HG03280 (cell line): ENCODE measurements at regions not wholly inside any gene's neighbourhood (a gene's known extent, or its start where the extent isn't known, plus 50 kb on each side); places are given as distances from the start of the nearest gene placed in this dataset.
"Not testable (repeated sequence)": the region's sequence is repeated elsewhere in the genome, so short reads cannot be mapped to it uniquely, and the experiment has no call there.

Experiments
- ATAC-seq: cut with Tn5 transposase; IDR thresholded peaks from one replicate; pipeline ENCODE4 v1.9.1; 2021; ENCODE audit warnings: mild to moderate bottlenecking, moderate library complexity; ENCODE audit not compliant: unreplicated experiment

DNA sequence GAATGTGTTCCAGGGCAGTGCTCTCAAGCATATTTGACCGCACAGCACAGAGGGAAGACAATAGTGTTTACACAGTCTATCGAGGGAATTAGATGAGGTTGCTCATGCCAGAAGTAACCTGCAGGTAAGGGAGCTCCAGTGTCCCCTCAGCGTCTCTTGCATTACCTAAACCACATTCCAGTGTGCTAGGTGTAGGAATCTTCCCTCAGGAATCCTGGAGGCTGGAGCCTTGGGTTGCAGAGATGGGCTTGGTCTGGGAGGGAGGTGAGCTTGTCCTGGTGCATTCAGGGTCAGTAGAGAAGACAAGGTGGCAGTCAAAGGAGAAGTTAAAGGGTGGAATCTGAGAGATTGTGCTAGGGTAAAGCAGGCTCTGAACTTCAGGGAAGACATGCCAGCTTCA lies 56.3 kb downstream of the SOX14 start:
- ATAC-seq, result no peak

DNA sequence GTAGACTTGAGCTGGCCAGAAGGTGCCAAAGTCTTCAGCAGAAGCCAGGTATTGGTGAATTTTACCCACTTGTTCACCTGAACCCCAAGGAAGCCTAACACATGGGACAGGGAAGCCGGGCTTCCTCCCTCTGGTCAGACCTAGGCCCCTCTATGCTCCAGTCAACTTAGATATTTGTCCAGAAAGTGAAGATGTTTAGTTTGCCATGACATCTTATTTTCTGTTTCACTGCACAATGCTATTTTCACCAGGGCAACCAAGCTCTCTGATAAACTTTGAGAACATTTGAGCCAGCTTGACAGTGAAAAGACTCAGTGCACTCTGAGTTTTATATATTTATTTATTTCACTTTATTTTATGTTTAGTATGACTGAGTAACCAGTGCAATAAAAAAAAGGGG lies 71.0 kb downstream of the SOX14 start:
- ATAC-seq, result no peak

DNA sequence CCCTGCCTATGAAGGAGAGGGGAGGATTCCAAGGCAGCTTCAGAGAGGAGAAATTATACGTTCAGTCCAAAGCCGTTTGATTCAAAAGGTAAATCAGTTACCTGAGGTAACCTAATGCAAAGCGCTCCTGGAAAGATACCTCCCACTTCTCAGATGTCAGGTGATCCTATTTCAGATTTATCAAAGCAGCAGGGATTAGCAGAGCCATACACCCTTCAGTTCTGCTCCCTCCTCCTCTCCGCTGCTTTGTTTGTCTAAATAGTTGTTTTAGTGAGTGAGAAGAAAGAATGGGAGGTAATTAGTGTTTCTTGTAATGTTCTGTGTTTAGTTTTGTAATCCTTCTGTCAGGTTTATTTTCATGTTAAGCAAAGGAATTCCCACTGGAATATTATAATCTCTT lies 81.1 kb downstream of the SOX14 start:
- no peak for ATAC-seq

DNA sequence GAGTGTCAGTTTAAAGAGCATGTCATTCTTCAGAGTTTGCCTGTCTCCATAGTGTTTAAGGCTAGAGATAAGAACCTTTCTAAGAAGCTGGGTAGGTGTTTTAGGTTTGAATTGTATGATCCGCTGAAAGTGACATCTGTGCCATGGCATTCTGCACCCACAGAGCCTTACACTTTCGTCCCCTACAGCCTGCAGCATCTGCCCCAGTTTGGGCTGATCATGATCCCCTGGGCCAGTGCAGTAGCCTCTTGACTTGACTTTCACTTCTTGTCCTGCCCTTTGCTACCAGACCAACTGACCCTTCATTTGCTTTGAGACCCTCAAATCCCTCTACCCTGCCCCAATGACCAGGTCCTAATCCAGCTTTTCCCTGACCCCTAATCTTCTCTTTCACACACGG lies 81.6 kb downstream of the SOX14 start:
- no peak for ATAC-seq

DNA sequence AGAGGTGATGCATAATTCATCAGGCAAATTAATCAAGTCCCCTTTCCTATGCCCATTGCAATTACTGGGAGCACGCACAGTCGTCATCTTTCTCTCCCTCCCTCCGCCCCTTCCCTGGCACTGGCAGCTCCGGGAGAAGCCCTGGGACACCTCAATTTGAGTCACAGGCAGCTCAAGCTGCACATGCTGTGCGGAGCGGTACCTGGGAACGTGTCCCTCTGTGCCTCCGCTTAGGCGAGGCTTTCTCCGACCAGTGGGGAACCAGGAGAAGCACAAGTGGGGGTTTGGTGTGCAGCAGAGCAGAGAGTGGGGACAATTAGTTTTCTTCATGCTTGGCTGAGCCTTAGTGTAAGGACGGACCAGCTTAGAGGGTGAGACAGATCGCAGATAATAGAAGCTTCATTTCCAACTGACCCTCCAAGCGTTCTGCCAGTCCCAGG lies 88.3 kb downstream of the SOX14 start:
- no peak for ATAC-seq

DNA sequence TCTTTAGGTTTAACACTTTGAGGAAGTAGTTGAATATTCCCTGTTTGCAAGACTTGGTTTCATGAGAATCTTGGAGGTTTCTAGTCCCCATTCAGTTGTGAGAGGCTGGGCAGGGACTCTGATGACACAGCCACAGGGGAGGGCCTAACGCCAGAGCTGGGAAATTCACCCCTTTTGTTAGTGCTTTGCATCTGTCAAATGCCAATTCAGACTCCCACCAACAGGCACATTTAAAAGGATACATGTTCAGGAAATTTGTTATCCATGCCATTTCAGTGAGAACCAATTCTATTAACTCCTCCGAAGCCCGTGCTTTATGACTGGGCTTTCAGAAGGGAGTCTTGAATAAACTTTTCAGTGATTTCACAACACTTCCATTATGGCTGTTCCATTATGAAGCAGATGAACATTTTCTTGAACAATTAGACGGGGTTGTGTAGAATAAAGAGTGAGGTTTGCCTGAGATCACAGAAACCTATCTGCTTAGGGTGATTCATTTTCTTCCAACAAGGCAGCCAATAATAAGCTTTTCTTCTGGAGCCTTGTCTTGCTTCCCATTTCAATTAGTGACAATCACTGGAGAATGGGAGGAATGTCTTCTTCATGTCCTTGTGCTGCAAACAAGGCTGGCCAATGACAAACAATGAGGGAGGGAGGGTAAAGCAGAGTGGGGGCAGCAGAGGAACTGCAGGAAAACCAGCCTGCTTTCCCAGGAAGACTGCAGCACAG lies 90.6 kb downstream of the SOX14 start:
- ATAC-seq, result no peak

DNA sequence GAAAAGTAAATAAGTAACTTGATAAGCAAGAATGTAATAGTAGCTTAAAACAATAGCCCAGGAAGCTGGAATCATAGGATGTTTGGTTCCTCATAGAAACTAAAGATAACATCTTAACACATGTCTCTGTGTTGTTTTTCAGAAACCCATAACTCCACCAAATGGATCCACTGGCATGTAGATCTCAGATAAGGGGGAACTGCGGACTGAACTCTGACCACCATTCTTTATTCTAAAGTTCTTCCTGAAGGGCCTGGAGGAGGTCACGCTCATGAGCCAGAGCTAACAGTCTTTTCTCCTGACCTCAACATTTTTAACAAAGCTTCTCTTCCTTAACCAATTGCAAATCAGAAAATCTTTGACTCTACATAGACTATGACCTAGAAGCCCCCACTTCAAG lies 101.9 kb downstream of the SOX14 start:
- ATAC-seq, result no peak

DNA sequence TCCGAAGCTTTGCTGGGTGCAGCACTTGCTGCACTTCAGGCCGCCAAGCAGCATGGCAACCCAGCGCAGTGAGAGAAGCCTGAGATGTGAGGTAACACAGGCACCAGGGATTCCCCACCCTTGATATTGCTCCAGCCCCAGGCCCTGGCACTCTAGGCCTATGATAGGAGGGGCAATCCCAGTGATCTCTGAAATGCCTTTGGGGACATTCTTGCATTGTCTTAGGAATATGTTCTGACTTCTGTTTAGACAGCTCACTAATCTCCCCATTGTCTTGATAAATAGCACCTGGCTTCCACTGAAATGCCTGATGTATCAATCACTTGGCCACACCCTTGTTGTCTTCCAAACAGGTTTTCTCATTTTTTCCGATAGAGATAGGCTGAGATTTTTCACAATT lies 102.8 kb downstream of the SOX14 start:
- ATAC-seq, result no peak

DNA sequence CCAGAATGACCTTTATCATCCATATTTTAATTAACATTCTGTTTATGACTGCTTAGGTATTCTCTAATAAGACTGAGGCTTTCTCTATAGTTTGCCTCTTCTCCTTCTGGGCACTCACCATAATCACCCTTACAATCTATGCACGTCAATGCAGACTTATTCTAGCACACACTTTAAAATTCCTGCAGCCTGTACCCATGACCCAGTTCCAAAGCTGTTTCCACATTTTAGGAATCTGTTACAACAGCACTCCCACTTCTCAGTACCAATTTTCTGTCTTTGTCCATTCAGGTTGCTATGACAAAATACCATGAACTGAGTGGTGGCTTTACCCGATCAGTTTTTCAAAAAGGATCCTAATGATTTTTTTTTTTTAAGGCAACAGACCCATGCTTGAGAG lies 103.5 kb downstream of the SOX14 start:
- ATAC-seq, result no peak

DNA sequence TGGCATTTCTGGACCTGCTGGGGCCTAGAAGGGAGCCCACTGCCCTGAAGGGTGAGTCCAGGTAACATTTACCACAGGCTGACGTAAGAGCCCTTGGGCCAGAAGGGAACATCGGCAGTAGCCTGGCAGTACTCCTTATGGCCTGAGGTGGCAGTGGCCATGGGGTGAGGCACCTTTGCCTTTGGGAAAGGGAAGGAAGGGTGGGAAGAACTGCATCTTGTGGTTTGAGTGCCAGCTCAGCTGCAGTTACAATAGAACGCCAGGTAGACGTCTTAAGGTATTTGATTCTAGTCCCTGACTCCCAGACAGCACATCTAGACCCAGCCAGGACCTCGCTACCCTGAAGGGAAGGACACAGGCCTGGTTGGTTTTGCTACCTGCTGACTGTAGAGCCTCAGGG lies 104.9 kb downstream of the SOX14 start:
- no peak for ATAC-seq

DNA sequence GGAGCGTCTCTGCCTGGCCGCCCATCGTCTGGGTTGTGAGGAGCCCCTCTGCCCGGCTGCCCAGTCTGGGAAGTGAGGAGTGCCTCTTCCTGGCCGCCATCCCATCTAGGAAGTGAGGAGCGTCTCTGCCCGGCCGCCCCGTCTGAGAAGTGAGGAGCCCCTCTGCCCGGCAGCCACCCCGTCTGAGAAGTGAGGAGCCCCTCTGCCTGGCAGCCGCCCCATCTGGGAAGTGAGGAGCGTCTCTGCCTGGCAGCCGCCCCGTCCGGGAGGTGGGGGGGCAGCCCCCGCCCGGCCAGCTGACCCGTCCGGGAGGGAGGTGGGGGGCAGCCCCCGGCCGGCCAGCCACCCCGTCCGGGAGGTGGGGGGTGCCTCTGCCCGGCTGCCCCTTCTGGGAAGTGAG lies 108.5 kb downstream of the SOX14 start:
- ATAC-seq, result not testable (repeated sequence)

DNA sequence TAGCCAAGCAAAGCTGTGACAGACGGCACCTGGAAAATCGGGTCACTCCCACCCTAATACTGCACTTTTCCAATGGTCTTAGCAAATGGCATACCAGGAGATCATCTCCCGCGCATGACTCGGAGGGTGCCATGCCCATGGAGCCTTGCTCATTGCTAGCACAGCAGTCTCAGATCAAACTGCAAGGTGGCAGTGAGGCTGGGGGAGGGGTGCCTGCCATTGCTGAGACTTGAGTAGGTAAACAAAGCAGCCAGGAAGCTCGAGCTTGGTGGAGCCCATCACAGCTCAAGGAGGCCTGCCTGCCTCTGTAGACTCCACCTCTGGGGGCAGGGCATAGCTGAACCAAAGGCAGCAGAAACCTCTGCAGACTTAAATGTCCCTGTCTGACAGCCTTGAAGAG lies 113.1 kb upstream of the CLDN18 start:
- not testable (repeated sequence) for ATAC-seq

DNA sequence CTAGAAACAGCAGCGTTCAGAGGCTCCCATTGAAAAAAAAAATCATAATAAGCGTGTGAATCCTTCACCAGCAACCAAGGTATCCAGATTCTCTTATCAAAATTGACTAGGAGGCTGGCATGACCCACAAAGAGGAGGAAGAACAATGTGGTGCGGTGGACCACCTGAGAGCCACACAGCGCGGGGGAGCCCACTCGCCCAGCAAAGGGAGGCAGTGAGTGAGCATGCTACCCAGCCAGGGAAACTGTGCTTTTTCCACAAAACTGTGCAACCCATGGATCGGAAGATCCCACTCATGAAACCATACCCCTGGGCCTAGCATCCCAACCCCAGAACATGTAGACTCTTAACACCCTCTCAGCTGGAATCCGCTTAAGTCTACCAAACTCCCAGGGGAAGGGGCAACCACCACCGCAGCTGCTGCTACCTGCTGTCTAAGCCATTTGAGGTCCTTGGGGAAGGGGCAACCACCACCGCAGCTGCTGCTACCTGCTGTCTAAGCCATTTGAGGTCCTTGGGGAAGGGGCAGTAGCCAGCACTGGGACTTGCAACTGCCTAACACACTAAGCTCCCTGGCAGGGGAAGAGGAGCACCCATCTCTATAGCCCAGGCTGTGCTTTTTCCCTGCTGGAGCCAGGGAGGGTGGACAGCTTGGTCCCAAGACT lies 102.8 kb upstream of the CLDN18 start:
- ATAC-seq, result no peak

DNA sequence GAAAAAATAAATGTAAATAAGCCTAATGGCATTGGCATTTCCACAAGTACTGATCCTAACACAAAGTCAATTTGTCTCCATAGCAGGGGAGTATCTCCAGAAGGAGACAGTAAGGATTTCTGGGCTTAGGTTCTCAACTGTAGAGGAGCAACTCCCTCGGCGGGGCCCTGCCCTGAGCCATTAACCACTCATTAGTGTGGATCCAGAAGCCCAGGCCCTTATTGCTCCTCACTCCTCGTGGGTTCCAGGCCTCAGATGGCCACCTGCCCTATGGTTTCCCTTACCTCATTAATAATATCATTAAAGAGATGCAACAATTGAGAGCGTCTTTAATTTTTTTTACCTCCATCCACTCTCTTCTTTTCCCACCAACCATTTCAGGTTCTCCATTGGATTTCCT lies 85.3 kb upstream of the CLDN18 start:
- ATAC-seq, result no peak

DNA sequence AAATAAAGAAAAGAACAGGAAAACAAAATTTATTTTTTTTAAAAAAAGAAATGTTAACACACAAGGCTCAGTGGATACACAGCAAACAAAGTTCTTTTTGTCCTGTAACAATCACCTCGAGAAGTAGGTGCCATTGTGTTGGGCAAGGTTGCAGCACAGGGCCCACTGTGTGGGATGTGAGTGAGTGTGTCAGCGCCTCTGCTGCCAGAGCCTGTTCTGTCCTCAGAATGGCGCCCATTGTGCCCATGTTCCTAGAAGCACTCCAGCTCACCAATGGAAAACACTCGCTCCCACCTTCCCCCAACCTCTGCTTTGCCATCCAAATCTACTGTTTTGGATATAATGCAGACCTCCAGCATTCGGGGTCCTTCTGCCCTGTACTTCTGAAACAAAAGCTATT lies 84.9 kb upstream of the CLDN18 start:
- ATAC-seq, result no peak

DNA sequence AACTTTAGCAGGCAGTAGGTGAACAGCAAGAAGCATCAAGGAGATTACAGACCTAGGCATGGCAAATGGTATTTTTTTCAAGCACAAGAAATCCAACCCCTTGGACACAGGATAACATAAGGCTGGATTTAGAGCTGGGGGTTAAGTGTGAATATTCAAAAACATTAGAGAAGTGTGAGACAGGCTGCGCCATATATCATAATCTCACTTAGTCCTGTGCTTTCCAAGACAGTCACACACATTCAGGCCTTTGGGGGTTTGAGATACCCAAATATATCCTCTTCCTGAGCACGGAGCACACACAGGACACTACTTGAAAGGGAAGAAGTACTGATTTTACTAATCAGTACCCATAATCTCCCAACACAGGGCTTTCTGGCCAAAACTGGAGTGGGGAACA lies 83.0 kb upstream of the CLDN18 start:
- no peak for ATAC-seq

DNA sequence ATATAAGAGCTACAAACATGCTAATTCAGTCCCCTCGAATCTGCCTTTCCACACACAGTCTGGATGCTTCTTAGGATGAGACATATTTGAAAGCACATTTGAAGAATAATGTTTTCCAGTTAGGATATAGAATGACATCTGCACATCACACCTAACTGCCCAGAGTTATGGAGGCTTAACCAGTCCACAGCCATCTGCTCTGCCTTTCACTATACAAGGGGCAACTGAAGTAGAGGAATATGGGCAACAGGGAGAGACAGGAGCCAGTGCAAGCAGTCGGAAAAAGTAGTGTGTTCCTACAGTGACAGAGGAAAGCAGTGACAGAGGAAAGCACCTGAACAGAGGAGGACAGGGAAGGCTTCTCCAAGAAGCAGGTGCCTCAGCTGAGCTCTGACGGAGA lies 79.0 kb upstream of the CLDN18 start:
- ATAC-seq, result no peak

DNA sequence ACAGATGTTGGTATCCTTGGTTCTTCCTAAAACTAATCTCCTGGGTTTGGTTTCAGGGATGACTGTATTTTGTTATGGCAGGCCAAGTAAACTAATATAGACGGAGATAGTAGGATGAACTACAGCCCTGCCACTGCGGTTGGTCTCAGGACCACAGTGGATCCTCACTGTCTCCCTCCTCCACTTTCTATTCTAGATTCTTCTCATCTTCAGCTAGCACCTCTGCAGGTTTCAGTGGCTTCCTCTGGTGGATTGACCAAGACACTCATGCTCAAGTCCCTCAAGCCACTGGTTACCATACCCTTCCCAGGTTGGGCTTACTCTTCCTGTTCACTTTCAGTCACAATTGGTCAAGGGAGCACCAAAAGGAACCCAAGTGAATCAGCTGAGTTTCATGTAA lies 71.1 kb upstream of the CLDN18 start:
- no peak for ATAC-seq

DNA sequence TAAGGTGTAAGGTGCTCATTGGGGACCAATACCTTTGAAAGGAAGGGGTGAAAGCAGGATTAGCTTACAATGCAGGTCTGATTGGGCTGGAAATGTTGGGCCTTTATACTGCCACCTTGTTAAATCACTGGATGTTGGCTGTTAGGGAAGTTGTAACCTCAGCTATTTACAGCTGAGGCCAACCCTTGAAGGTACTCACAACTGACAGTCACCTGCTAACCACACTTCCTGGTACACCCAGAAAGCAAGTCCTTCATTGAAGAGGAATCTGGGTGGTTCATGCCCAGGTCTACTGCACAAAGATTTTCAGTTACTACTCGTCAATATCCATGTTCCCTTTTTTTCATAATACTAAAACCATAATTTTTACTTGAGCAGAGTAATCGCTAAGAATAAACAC lies 65.4 kb upstream of the CLDN18 start:
- ATAC-seq, result no peak

DNA sequence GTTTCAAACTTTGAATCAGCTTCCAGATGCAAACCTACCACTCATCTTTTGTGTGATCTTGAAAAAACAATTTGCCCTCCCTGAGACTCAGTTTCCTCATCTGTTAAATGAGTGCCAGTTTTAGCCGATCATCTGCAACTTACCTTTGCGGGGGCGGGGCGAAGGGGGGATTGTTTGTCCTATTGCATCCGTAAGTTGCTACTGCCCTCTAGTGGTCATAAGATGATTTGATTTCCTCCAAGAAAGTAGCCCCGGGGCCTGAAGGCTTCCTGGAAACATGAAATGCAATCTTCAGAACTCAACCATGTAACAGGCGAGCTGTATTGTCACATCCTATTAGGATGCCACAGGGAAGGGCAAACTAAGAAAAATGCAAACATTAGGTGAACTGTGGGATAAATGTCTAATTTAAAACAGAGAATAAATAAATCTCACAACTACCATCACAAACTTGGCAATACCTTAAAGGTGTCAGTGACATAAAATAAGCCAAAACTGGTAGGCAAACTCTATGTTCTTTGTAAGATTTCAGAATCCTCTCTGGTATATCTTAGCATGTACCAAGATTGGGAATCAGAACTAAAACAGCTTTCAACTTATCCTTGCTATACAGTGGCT lies 63.5 kb upstream of the CLDN18 start:
- peak; percentile 52 for ATAC-seq

DNA sequence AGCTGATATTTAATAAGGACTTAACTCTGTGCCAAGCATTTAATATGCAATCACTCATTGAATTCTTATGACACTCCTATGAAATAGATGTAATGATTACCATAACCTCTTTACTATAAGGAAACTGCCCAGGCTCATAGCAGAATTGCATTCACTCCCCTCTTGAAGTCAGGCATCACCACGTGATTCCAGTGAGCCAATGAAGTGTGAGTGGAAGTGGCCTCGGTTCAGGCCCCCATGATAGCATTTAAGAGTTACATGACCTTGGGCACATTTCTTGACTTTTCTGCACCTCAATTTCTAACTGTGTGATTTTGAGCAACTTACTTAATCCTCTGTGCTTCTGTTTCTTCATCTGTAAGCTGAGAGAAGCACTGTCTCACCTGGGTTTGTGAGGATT lies 62.8 kb upstream of the CLDN18 start:
- no peak for ATAC-seq

DNA sequence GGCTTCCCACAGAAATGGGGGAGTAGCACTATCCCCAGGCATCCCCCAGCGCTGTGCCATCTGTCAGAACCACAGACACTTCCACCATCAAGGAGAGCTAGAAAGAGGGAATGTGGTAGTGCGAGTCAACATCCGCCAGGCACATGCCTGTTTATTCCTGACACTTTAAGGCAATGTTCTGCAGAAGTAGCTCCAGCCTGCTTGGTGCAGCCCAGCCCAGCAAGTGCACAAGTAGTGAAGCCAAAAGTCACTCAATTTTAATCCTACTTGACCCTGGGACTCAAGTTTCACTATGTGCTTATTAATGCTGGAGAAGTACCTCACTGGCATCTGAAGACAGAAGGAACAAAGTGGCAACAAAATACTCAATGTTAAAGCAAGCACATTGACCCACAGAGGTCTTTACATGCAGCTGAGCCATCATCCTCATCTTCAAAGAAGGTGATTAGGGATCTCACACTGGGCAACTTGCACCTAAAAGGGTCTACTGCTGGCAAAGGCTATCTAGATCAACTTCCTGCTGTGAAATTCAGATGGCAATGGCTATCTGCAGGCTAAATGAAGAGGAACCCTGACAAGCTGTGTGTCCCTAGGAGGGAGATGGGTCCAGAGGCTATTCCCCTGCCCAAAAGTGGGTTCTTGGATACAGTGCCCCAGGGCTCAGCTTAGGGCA lies 61.4 kb upstream of the CLDN18 start:
- ATAC-seq, result no peak
